Osteoblast (primary cell): ENCODE measurements at regions not wholly inside any gene's neighbourhood (a gene's known extent, or its start where the extent isn't known, plus 50 kb on each side); places are given as distances from the start of the nearest gene placed in this dataset.

Experiments
- DNase-seq: peaks from one replicate; pipeline ENCODE4 v3.0.0; 2011; ENCODE audit warnings: low spot score, mixed read lengths; ENCODE audit not compliant: insufficient read length; ENCODE audit errors: missing footprints
- H2AFZ ChIP-seq: 2 replicates; pipeline ENCODE4 v1.6.0; 2011; ENCODE audit warnings: mild to moderate bottlenecking, low read length
- H3K27ac ChIP-seq: 2 replicates; pipeline ENCODE4 v1.5.1; 2011; ENCODE audit warnings: mild to moderate bottlenecking, low read depth, low read length, moderate library complexity
- H3K27me3 ChIP-seq: 2 replicates; pipeline ENCODE4 v1.6.0; 2012; ENCODE audit warnings: mild to moderate bottlenecking, control low read depth, inconsistent platforms, low read length, moderate library complexity; ENCODE audit not compliant: insufficient read depth
- H3K36me3 ChIP-seq: 2 replicates; pipeline ENCODE4 v1.5.1; 2011; ENCODE audit warnings: mild to moderate bottlenecking, low read length, control low read depth, moderate library complexity; ENCODE audit not compliant: insufficient read depth
- H3K4me1 ChIP-seq: 2 replicates; pipeline ENCODE4 v1.5.1; 2011; ENCODE audit warnings: mild to moderate bottlenecking, low read length, control low read depth, moderate library complexity; ENCODE audit not compliant: insufficient read depth
- H3K4me2 ChIP-seq: 2 replicates; pipeline ENCODE4 v1.6.0; 2011; ENCODE audit warnings: mild to moderate bottlenecking, low read length; ENCODE audit not compliant: insufficient read depth
- H3K4me3 ChIP-seq: fragments of 200-600 bp; sonication (generic); 3 replicates; pipeline ENCODE4 v1.5.1; 2012; ENCODE audit warnings: mild to moderate bottlenecking, low read length, inconsistent platforms; ENCODE audit not compliant: insufficient read depth
- H3K79me2 ChIP-seq: 2 replicates; pipeline ENCODE4 v1.6.0; 2012; ENCODE audit warnings: mild to moderate bottlenecking, low read length, control low read depth, inconsistent platforms; ENCODE audit not compliant: insufficient read depth
- H3K9me3 ChIP-seq: 2 replicates; pipeline ENCODE4 v1.5.1; 2011; ENCODE audit warnings: low read depth, low read length, control low read depth
- H4K20me1 ChIP-seq: 2 replicates; pipeline ENCODE4 v1.6.0; 2012; ENCODE audit warnings: mild to moderate bottlenecking, low read length, control low read depth; ENCODE audit not compliant: insufficient read depth
- TF ChIP-seq, protein P1 (sequence below): IDR thresholded peaks from 2 replicates; pipeline ENCODE4 v1.5.1; 2011; ENCODE audit warnings: mild to moderate bottlenecking, low read depth, low read length, moderate library complexity; ENCODE audit errors: extremely low read depth

DNA sequence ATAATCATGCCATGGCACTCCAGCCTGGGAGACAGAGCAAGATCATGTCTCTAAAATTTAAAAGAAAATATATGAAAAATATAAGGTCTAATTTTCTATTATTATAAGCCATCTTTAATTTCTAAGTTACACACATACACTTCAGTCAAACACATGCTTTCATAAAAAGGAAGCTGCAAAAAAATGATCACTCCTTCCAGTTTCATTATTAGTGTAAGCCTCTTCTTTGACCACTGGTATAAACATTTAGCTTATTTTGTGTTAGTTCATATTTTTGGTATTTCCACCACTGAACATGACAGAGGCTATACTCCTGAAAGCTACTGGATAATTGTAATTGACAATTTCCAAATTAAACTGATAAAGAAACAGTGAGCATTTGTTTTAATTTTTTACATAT, 163.3 kb upstream of the USP38 start:
- no peak overlapping the region for H3K4me2 ChIP-seq
- H2AFZ ChIP-seq: no peak overlapping the region
- DNase-seq: no peak
- H3K79me2 ChIP-seq: no peaks in the 10 kb centered on the region
- TF ChIP-seq, protein P1, sequence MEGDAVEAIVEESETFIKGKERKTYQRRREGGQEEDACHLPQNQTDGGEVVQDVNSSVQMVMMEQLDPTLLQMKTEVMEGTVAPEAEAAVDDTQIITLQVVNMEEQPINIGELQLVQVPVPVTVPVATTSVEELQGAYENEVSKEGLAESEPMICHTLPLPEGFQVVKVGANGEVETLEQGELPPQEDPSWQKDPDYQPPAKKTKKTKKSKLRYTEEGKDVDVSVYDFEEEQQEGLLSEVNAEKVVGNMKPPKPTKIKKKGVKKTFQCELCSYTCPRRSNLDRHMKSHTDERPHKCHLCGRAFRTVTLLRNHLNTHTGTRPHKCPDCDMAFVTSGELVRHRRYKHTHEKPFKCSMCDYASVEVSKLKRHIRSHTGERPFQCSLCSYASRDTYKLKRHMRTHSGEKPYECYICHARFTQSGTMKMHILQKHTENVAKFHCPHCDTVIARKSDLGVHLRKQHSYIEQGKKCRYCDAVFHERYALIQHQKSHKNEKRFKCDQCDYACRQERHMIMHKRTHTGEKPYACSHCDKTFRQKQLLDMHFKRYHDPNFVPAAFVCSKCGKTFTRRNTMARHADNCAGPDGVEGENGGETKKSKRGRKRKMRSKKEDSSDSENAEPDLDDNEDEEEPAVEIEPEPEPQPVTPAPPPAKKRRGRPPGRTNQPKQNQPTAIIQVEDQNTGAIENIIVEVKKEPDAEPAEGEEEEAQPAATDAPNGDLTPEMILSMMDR: no peak
- H3K27me3 ChIP-seq: no peaks in the 10 kb centered on the region
- no peaks in the 10 kb centered on the region for H4K20me1 ChIP-seq
- peaks cover 6% of the 10 kb centered on the region for H3K4me1 ChIP-seq
- no peak overlapping the region for H3K27ac ChIP-seq
- no peak overlapping the region for H3K4me3 ChIP-seq
- no peaks in the 10 kb centered on the region for H3K9me3 ChIP-seq
- H3K36me3 ChIP-seq: no peaks in the 10 kb centered on the region

GRCh38 chr4:143023239-143023918, 161.3 kb upstream of the USP38 start:
- Histone ChIP-seq H3K9me3 (no peaks in the 10 kb centered on the region), H2AFZ (no peak overlapping the region), H3K79me2 (no peaks in the 10 kb centered on the region), H3K4me3 (no peak overlapping the region), H4K20me1 (no peaks in the 10 kb centered on the region), H3K27me3 (no peaks in the 10 kb centered on the region), H3K4me2 (no peak overlapping the region), H3K4me1 (peaks cover 6% of the 10 kb centered on the region), H3K27ac (no peak overlapping the region), H3K36me3 (no peaks in the 10 kb centered on the region)
- no peak for DNase-seq
- TF ChIP-seq, protein P1: no peak

DNA sequence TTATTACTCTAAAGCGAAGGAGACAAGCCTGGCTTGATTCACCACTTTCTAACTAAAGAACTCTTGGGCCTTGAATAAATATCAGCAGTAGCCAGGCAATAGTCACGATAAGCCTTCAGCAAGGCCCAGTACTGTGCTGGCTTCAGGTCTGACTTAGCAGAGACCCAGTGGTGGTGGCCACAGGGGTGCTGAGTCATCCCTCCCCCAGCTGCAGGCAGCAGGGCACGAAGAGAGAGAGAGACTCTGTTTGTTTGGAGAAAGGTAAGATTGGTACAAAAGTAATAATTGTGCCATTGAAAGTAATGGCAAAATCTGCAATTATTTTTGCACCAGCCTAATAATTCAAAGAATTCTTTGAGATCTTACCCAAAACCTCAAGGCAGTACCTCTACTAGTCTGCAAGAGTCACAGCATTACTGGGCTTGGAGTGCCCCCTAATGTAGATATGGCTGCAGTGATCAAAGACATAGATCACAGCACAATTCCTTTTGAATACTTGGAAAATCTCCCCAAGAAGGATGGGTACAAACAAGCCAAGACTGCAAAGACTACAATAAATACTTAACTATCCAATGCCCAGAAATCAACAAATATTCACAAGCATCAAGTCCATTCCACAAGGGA, 159.5 kb upstream of the USP38 start:
- no peak overlapping the region for H2AFZ ChIP-seq
- peaks cover 3% of the 10 kb centered on the region for H3K9me3 ChIP-seq
- H3K79me2 ChIP-seq: no peaks in the 10 kb centered on the region
- no peak overlapping the region for H3K27ac ChIP-seq
- no peaks in the 10 kb centered on the region for H4K20me1 ChIP-seq
- H3K4me2 ChIP-seq: no peak overlapping the region
- TF ChIP-seq, protein P1: peak; percentile 43
- no peaks in the 10 kb centered on the region for H3K36me3 ChIP-seq
- H3K4me3 ChIP-seq: no peak overlapping the region
- no peaks in the 10 kb centered on the region for H3K27me3 ChIP-seq
- peaks cover 6% of the 10 kb centered on the region for H3K4me1 ChIP-seq
- DNase-seq: peak; percentile 82

DNA sequence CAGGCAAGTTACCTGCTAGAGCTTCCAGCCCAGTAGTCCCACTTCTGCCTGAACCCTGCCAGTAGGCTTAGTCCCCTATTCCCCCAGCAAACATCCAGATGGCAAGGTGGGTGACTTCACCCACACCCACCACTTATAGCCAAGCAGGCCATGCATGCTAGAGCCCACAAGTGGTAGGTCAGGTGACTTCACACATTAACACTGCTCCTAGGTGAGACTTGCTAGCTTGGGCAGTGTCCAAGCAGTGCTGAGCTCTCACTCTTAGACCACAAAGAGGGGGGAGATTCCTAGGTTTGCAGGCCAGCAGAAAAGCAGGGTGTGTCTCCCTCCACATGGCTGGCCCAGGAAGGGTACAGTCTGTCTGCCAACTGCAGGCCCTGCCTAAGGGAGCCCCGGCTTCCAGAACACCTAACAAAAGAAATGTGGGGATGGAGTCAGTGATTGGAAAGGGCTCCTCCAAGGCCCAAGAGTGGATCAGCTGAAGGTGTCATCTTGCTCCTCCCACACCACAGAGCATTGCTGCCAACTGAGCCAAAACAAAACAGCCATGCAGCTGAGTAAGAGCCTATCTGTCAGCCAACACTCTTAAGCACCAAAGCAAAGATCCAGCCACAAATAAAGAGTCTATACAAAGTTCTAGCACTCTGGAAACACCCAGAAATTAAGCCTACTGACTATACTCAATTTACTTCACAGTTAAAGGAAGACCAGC, 158.1 kb upstream of the USP38 start:
- peaks cover 6% of the 10 kb centered on the region for H3K4me1 ChIP-seq
- H3K9me3 ChIP-seq: peaks cover 3% of the 10 kb centered on the region
- no peak overlapping the region for H3K4me2 ChIP-seq
- no peak overlapping the region for H3K4me3 ChIP-seq
- no peaks in the 10 kb centered on the region for H4K20me1 ChIP-seq
- no peak overlapping the region for H3K27ac ChIP-seq
- H3K36me3 ChIP-seq: no peaks in the 10 kb centered on the region
- no peaks in the 10 kb centered on the region for H3K79me2 ChIP-seq
- no peak for DNase-seq
- TF ChIP-seq, protein P1: no peak
- no peak overlapping the region for H2AFZ ChIP-seq
- H3K27me3 ChIP-seq: no peaks in the 10 kb centered on the region
